RPMI7951 (cell line): ENCODE measurements at regions not wholly inside any gene's neighbourhood (a gene's known extent, or its start where the extent isn't known, plus 50 kb on each side); places are given as distances from the start of the nearest gene placed in this dataset.
A peak's percentile ranks its signal among the peaks of the same experiment; 100 is the strongest.
"Not testable (repeated sequence)": the region's sequence is repeated elsewhere in the genome, so short reads cannot be mapped to it uniquely, and the experiment has no call there.

Experiments used
- DNase-seq: peaks from one replicate; pipeline ENCODE4 v3.0.0-alpha.2; 2012; ENCODE audit warnings: low read depth

- peak; percentile 67 for DNase-seq
Measured at GRCh38 chr6:6724539-6725467, 136.3 kb downstream of the LY86 start.

GRCh38 chr6:6725468-6726209, 137.1 kb downstream of the LY86 start:
- no peak for DNase-seq

- DNase-seq, result no peak
Measured at GRCh38 chr6:6728169-6728941, 139.8 kb downstream of the LY86 start.

- no peak for DNase-seq
Measured at GRCh38 chr6:6729971-6730370, 141.5 kb downstream of the LY86 start.

GRCh38 chr6:6730831-6731230, 142.3 kb downstream of the LY86 start:
- DNase-seq, result peak; percentile 93

- peak; percentile 28 for DNase-seq
Measured at GRCh38 chr6:6734479-6735465, 146.3 kb downstream of the LY86 start.

- no peak for DNase-seq
Measured at GRCh38 chr6:6736791-6737654, 148.5 kb downstream of the LY86 start.

GRCh38 chr6:6737671-6738070, 149.2 kb downstream of the LY86 start:
- no peak for DNase-seq

- DNase-seq, result no peak
Measured at GRCh38 chr6:6738108-6738507, 149.6 kb downstream of the LY86 start.

- no peak for DNase-seq
Measured at GRCh38 chr6:6738922-6739716, 150.6 kb downstream of the LY86 start.

GRCh38 chr6:6740595-6740994, 152.1 kb downstream of the LY86 start:
- no peak for DNase-seq

- no peak for DNase-seq
Measured at GRCh38 chr6:6741264-6741663, 152.7 kb downstream of the LY86 start.

- DNase-seq, result no peak
Measured at GRCh38 chr6:6742535-6742934, 154.0 kb downstream of the LY86 start.

GRCh38 chr6:6744551-6744950, 156.0 kb downstream of the LY86 start:
- no peak for DNase-seq

GRCh38 chr6:6745637-6746332, 157.3 kb downstream of the LY86 start:
- DNase-seq, result not testable (repeated sequence)

- DNase-seq, result no peak
Measured at GRCh38 chr6:6746333-6746969, 157.9 kb downstream of the LY86 start.

- no peak for DNase-seq
Measured at GRCh38 chr6:6746970-6747338, 158.4 kb downstream of the LY86 start.

- DNase-seq, result no peak
Measured at GRCh38 chr6:6747371-6747770, 158.9 kb downstream of the LY86 start.
